T47D (cell line): ENCODE measurements at regions not wholly inside any gene's neighbourhood (a gene's known extent, or its start where the extent isn't known, plus 50 kb on each side); places are given as distances from the start of the nearest gene placed in this dataset.

Source experiments
- DNase-seq, 2 experiments: peaks; one replicate each; pipeline versions ENCODE4 v3.0.0 to v3.0.0-alpha.2; 2011 to 2012; ENCODE audit warnings: low read depth in 1 of 2, low spot score in 1 of 2
- JUND ChIP-seq: IDR thresholded peaks from 2 replicates; pipeline ENCODE4 v1.6.1; 2012; ENCODE audit warnings: low read depth
- in situ Hi-C: cut with HindIII; loops from 2 replicates; pipeline ENCODE4 v1.10.0; 2016; ENCODE audit warnings: low sequenced_read_pairs, low pct_unique_long_range_greater_than_20kb

DNA sequence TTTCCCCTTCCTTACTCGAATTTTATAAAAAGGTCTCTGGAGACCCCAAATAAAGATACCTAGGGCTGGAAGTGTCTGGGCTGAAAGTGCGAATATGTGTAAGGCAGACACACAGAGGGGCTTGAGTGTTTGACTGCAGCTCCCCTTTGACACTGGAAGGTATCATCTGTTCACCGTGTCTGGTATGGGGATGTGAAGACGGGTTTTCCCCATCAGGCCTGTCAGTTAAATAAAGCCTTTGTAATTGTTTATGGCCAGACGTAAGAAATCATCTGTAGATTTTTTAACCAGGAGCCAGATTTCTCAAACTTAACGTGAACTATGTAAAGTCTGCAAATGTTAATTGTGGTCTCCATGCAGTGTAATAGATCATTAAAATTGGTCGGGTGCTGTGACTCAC is 1173.4 kb downstream of the AMY1C start:
- DNase-seq = no peak
- in situ Hi-C loops = no loop called here
- TF ChIP-seq JUND = no peak

DNA sequence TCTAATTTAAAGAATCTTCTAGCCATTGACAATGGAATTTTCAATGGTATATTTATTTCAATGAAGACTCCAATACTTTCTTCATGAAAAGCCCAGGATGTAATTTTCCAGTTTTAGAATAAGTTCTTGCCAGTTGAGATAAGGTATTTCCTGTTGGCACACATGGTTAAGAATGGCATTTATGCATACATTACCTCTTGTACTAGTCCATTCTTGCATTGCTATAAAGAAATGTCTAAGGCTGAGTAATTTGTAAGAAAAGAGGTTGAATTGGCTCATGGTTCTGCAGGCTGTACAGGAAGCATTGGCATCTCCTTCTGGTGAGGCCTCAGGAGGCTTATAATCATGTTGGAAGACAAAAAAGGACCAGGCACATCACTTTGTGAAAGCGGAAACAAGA is 1179.6 kb downstream of the AMY1C start:
- in situ Hi-C loops = no loop called here
- no peak for DNase-seq
- TF ChIP-seq JUND = no peak

DNA sequence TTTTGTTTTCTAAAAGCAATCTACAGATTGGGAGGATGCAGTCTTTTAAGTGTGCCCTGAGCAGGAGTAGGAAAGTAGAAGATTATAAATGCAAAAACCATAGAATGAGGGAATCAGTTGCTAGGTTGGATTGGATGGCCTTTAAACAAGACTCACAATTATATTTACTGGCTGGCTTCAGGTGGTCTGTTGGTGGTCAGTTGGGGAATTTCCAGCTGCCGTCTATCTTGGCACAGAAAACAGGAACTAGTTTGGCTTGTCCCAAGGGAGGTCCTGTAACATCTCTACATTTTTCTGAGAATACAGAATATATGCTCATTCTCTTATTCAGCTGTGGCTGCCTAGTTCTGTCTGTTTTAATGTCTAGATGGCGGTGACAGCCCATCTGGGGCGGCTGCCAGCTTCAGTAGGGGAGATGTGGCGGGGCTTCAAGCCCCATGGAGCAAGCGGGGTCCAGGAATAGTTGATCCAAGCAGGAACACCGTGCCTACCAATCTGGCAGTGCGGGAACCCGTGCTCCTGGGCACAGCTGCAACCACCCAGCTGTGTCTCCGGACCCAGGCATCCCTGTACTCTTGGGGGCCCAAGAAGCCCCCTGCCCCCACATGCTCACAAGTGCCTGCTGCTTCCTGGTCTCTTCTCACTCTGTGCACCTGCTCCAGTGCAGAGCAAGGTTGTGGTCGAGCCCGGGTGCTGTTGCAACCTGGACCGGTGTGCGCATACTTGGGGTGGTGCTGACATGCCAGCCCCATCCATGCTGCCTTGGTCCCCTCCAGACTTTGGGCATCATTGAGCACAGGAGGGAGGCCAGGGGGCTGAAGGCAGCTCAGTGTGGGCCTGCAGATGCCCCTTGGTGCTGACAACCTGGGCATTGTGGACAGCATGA is 1182.6 kb downstream of the AMY1C start:
- in situ Hi-C loops = no loop called here
- no peak for TF ChIP-seq JUND
- no peak for DNase-seq

DNA sequence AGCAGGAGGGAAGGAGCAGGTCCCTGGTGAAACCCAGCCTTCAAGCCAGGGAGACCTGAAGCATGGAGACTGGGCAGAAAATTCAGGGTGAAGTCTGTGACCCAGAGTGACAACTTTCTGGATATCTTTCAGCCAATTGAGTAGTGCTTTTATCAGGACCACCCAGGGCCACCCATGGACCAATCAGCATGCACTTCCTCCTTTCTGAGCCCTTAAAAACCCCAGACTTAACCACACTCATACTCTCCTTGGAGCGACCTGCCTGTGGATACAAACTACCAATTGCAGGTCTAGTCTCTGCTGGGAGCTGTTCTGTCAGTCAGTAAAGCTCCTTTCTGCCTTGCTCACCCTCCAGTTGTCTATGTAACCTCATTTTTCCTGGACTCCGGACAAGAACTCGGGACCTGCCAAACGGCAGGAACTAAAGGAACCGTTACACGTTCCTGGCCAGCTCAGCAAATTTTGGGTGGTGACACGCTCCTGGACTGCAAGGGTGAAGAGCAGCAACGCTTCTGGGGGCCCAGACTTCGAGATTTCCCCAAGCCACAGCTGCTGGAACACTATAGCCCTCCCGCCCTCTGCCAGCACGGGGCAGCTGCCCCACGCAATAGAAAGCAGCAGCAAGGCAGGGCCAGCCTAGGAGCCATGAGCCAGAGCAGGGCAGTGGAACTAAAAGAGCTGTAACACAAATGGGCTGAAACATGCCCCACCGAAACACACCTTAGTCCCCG is 1183.4 kb downstream of the AMY1C start:
- in situ Hi-C loops = no loop called here
- no peak for DNase-seq
- no peak for TF ChIP-seq JUND

DNA sequence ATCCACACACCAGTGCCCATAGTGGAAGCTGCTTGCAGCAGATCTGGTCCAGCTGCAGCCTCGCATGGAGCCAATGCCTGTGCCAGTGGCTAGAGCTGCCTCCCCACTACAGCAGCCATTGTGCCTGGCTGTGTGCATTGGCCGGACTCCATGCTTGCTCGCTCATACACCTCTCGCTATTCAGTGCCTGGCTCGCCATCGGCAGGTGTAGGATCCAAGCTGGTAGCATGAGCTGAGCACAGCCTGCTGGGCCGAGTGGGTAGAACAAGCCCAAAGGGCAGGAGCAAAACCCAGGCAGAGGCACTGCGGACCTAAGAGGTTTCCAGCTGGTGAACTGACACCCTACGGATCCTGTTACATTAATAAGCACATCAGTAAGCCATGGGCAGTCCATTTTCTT is 1184.1 kb downstream of the AMY1C start:
- no peak for TF ChIP-seq JUND
- in situ Hi-C loops = no loop called here
- peak in 1 of 2 experiments; percentile 42 for DNase-seq

DNA sequence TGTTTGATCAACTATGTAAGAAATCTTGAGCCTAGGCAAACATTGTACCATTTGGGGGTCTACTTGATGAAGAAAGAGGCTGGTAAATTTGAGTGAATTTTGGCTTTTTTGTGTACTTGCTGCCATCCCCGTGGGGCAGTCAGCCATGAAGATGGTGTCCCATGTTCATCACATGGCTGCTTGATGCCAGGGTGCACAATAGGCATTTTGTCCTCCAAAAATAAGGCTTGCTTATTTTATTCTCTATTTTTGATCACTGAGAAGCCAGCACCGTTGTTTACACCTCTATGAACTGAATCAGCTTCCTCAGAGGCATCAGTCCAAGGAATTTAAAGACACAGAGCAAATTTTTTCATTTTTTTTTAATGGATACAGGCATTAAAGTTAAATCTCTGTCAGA is 1195.7 kb downstream of the AMY1C start:
- TF ChIP-seq JUND = no peak
- in situ Hi-C loops = no loop called here

DNA sequence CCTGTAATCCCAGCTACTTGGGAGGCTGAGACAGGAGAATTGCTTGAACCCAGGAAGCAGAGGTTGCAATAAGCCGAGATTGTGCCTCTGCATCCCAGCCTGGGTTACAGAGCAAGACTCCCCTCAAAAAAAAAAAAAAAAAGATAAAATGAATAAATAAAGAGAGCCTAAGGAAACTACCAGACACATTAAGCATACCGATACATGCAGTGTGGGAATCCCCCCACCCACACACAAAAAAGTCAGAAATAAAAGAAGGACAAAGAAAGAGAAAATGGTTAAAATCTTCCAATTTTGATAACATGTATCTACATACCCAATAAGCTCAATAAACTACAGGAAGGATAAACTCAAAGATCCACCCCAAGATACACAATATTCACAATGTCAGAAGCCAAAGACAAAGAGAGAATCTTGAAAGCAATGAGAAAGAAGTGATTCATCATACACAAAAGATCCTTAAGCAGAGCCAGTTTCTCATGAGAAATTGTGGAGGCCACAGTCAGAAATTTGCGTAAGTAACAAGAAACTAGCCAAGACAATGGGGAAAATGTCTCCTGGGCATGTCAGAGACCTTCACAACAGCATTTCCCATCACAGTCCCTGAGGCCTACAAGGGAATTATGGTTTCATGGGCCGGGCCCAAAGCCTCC is 1197.0 kb downstream of the AMY1C start:
- DNase-seq = no peak
- in situ Hi-C loops = no loop called here

More for the DNA sequence above, 1195.7 kb downstream of the AMY1C start:
- DNase-seq = no peak

DNA sequence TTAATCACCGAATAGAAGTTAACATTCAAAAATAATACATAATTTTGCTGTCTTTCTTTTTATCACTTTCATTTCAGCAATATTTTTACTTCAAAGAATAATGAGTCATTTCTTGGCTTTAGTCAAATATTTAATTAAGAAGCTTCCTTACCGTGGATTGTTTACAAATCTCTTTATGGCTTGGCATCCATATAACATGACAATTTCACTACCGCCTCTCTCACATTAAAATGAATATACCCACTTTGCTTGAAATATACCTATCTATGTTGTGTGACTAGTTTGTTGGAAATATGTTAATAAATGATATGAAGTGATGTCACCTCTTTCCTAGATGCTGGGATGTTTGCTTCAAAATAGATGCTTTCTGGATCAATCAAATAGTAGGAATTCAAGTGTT is 1203.9 kb downstream of the AMY1C start:
- no peak; the same call in 1 of the 2 replicates for TF ChIP-seq JUND
- in situ Hi-C loops = no loop called here
- peak in 1 of 2 experiments; percentile 37 for DNase-seq

More for the DNA sequence above, 1197.0 kb downstream of the AMY1C start:
- no peak for TF ChIP-seq JUND

DNA sequence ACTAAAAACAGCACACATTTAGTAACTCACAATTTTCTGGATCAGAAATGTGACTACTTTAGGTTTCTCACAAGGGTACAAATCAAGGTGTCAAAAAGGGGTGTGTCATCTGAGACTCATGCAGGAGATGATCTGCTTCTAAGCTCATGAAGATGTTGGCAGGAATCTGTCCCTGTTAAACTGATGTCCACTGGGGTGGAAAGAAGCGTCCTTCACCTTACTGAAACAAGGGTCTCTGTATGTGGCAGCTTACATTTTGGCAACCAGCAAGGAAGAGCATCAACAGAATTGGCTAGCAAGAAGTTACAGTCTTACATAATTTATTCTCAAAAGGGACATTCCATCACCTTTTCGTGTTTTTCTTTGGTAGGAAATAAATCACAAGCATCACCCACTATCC is 1223.8 kb downstream of the AMY1C start:
- in situ Hi-C loops = no loop called here
- DNase-seq = no peak
- TF ChIP-seq JUND = no peak

DNA sequence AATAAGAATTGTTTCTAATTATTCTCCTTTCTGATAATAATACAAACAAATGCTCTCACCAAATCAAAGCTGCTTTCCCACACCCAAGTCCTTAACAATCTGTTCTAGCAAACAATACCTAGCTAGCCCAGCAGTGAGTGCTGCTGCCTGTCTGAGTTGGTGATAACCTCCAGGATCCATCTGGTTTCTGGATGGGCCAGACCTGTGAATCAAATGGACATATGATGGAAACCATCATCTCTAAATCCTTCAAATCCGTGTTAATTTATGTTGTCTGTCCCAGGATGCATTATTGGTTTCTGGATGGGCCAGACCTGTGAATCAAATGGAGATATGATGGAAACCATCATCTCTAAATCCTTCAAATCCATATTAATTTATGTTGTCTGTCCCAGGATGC is 1230.0 kb downstream of the AMY1C start:
- in situ Hi-C loops = no loop called here
- TF ChIP-seq JUND = no peak
- no peak for DNase-seq

DNA sequence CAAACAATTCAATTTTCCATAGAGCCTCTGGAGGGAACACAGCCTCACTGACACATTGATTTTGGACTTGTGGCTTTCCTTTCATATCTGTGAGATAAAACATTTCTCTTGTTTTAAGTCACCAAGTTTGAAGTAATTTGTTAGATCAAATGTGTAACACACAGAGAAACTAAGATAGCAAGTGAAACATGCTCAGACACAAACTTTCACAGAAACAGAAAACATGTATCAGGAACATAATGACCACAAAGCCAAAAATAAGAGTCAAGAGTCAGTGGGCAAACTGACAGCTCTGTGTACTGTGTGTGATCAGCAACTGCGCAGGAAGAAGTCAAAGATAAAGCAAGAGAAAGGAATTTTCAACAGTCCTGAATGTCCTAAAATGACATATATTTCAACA is 1237.5 kb downstream of the AMY1C start:
- in situ Hi-C loops = no loop called here
- no peak for TF ChIP-seq JUND
- DNase-seq = no peak

DNA sequence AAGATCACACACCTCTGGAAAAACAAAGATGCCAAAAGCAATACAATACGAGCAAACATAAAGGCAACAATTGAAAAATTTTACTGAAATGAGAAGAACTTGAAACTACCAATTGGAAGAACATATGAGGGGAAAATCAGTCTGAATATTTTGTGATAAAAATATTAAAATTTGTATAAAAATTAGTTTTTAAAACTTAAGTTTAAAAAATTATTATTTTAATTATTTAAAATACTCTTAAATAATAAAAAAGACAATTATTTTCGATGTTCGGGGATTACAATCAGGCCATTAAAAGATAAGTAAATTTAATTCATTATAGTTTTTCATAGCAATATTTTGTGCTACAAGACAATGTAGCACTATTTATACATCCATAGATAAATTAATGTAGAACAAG is 1239.3 kb downstream of the AMY1C start:
- no peak for TF ChIP-seq JUND
- in situ Hi-C loops = no loop called here
- DNase-seq = no peak

DNA sequence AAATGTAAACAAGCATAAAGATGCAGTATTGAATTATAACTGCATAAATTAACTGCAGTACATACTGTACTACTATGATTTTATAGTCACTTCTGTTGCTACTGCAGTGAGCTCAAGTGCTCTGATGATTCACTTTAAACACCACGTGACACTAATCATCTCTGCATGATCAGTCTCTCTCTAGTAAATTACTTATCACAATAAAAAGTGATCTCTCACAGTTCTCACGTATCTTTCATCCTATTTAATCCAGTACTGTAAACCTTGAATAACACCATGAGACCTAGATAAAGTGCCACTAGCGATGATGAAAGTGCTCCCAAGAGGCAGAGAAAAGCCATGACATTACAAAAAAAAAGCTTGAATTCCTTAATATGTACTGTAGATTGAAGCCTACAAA is 1242.0 kb downstream of the AMY1C start:
- in situ Hi-C loops = no loop called here
- no peak for DNase-seq
- TF ChIP-seq JUND = no peak
